Neural cell (in vitro differentiated cells): ENCODE measurements at regions not wholly inside any gene's neighbourhood (a gene's known extent, or its start where the extent isn't known, plus 50 kb on each side); places are given as distances from the start of the nearest gene placed in this dataset.

Experiments
- EP300 ChIP-seq: fragments of 450-650 bp; conservative IDR thresholded peaks from 2 replicates; pipeline ENCODE4 v1.6.1; 2014; ENCODE audit warnings: antibody characterized with exemption, mild to moderate bottlenecking, moderate library complexity; ENCODE audit not compliant: poor library complexity, severe bottlenecking
- EZH2 ChIP-seq: fragments of 200-600, 300-800 bp; shearing (Covaris generic), sonication (generic); IDR thresholded peaks from 2 replicates; pipeline ENCODE4 v1.6.1; 2014; ENCODE audit warnings: antibody characterized with exemption, low read length, borderline replicate concordance, mild to moderate bottlenecking; ENCODE audit not compliant: insufficient read depth, poor library complexity, severe bottlenecking
- MXI1 ChIP-seq: fragments of 450-650 bp; conservative IDR thresholded peaks from 2 replicates; pipeline ENCODE4 v1.6.1; 2014; ENCODE audit warnings: antibody characterized with exemption, mild to moderate bottlenecking; ENCODE audit not compliant: poor library complexity, severe bottlenecking
- POLR2AphosphoS5 ChIP-seq: IDR thresholded peaks from 2 replicates; pipeline ENCODE4 v1.6.1; 2012
- RAD21 ChIP-seq: fragments of 450-650 bp; conservative IDR thresholded peaks from 2 replicates; pipeline ENCODE4 v1.6.1; 2014; ENCODE audit warnings: antibody characterized with exemption, mild to moderate bottlenecking, moderate library complexity
- TAF1 ChIP-seq: IDR thresholded peaks from 2 replicates; pipeline ENCODE4 v1.6.1; 2012; ENCODE audit warnings: low read depth
- TF ChIP-seq, protein P1 (sequence below): fragments of 450-650 bp; IDR thresholded peaks from 2 replicates; pipeline ENCODE4 v1.5.1; 2014; ENCODE audit warnings: antibody characterized with exemption, mild to moderate bottlenecking, moderate library complexity; ENCODE audit not compliant: poor library complexity, severe bottlenecking
- TF ChIP-seq, protein P2 (sequence below): IDR thresholded peaks from 2 replicates; pipeline ENCODE4 v1.6.1; 2012; ENCODE audit warnings: borderline replicate concordance

- TF ChIP-seq, protein P1, sequence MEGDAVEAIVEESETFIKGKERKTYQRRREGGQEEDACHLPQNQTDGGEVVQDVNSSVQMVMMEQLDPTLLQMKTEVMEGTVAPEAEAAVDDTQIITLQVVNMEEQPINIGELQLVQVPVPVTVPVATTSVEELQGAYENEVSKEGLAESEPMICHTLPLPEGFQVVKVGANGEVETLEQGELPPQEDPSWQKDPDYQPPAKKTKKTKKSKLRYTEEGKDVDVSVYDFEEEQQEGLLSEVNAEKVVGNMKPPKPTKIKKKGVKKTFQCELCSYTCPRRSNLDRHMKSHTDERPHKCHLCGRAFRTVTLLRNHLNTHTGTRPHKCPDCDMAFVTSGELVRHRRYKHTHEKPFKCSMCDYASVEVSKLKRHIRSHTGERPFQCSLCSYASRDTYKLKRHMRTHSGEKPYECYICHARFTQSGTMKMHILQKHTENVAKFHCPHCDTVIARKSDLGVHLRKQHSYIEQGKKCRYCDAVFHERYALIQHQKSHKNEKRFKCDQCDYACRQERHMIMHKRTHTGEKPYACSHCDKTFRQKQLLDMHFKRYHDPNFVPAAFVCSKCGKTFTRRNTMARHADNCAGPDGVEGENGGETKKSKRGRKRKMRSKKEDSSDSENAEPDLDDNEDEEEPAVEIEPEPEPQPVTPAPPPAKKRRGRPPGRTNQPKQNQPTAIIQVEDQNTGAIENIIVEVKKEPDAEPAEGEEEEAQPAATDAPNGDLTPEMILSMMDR = no peak
- TF ChIP-seq EZH2 (no peak), POLR2AphosphoS5 (no peak), RAD21 (no peak), EP300 (no peak), TAF1 (no peak), MXI1 (no peak)
- TF ChIP-seq, protein P2, sequence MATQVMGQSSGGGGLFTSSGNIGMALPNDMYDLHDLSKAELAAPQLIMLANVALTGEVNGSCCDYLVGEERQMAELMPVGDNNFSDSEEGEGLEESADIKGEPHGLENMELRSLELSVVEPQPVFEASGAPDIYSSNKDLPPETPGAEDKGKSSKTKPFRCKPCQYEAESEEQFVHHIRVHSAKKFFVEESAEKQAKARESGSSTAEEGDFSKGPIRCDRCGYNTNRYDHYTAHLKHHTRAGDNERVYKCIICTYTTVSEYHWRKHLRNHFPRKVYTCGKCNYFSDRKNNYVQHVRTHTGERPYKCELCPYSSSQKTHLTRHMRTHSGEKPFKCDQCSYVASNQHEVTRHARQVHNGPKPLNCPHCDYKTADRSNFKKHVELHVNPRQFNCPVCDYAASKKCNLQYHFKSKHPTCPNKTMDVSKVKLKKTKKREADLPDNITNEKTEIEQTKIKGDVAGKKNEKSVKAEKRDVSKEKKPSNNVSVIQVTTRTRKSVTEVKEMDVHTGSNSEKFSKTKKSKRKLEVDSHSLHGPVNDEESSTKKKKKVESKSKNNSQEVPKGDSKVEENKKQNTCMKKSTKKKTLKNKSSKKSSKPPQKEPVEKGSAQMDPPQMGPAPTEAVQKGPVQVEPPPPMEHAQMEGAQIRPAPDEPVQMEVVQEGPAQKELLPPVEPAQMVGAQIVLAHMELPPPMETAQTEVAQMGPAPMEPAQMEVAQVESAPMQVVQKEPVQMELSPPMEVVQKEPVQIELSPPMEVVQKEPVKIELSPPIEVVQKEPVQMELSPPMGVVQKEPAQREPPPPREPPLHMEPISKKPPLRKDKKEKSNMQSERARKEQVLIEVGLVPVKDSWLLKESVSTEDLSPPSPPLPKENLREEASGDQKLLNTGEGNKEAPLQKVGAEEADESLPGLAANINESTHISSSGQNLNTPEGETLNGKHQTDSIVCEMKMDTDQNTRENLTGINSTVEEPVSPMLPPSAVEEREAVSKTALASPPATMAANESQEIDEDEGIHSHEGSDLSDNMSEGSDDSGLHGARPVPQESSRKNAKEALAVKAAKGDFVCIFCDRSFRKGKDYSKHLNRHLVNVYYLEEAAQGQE = no peak
Observed at GRCh38 chr19:31825134-31826094, 476.2 kb upstream of the TSHZ3 start.
